NCI-H748 treated with DMSO at 0.1 percent for 48 hours (cell line): ENCODE measurements at regions not wholly inside any gene's neighbourhood (a gene's known extent, or its start where the extent isn't known, plus 50 kb on each side); places are given as distances from the start of the nearest gene placed in this dataset.
A peak's percentile ranks its signal among the peaks of the same experiment; 100 is the strongest.

Experiments
- DNase-seq: peaks from one replicate; lab custom pipeline; 2025; lab: John Stamatoyannopoulos, UW

GRCh38 chr5:4197151-4197550, 601.5 kb downstream of the IRX1 start:
- DNase-seq: no peak

- DNase-seq: no peak
These were observed 602.8 kb downstream of the IRX1 start for GRCh38 chr5:4198461-4198860.

- DNase-seq: no peak
These were observed 603.6 kb downstream of the IRX1 start for GRCh38 chr5:4199049-4199841.

GRCh38 chr5:4203146-4203545, 607.5 kb downstream of the IRX1 start:
- no peak for DNase-seq

GRCh38 chr5:4204276-4205141, 608.9 kb downstream of the IRX1 start:
- DNase-seq: peak; percentile 65

- DNase-seq: no peak
These were observed 609.8 kb downstream of the IRX1 start for GRCh38 chr5:4205398-4205797.

GRCh38 chr5:4206127-4206526, 610.5 kb downstream of the IRX1 start:
- DNase-seq: no peak

- no peak for DNase-seq
These were observed 611.9 kb downstream of the IRX1 start for GRCh38 chr5:4207486-4207885.

- no peak for DNase-seq
These were observed 612.9 kb downstream of the IRX1 start for GRCh38 chr5:4208537-4208936.

GRCh38 chr5:4208996-4209395, 613.4 kb downstream of the IRX1 start:
- DNase-seq: no peak

GRCh38 chr5:4212071-4212739, 616.6 kb downstream of the IRX1 start:
- DNase-seq: no peak

GRCh38 chr5:4212981-4213819, 617.6 kb downstream of the IRX1 start:
- no peak for DNase-seq

GRCh38 chr5:4215143-4215542, 619.5 kb downstream of the IRX1 start:
- DNase-seq: no peak

GRCh38 chr5:4216142-4216541, 620.5 kb downstream of the IRX1 start:
- no peak for DNase-seq

GRCh38 chr5:4220016-4220415, 624.4 kb downstream of the IRX1 start:
- no peak for DNase-seq

- no peak for DNase-seq
These were observed 625.4 kb downstream of the IRX1 start for GRCh38 chr5:4221048-4221447.

GRCh38 chr5:4222147-4222546, 626.5 kb downstream of the IRX1 start:
- DNase-seq: no peak

- DNase-seq: no peak
These were observed 627.2 kb downstream of the IRX1 start for GRCh38 chr5:4222821-4223220.

- no peak for DNase-seq
These were observed 630.1 kb downstream of the IRX1 start for GRCh38 chr5:4225741-4226140.

GRCh38 chr5:4226565-4226964, 630.9 kb downstream of the IRX1 start:
- no peak for DNase-seq

- DNase-seq: no peak
These were observed 633.1 kb downstream of the IRX1 start for GRCh38 chr5:4228708-4229107.
